ENCODE measurements at regions not wholly inside any gene's neighbourhood (a gene's known extent, or its start where the extent isn't known, plus 50 kb on each side); places are given as distances from the start of the nearest gene placed in this dataset.
"Not testable (repeated sequence)": the region's sequence is repeated elsewhere in the genome, so short reads cannot be mapped to it uniquely, and the experiment has no call there.

DNA sequence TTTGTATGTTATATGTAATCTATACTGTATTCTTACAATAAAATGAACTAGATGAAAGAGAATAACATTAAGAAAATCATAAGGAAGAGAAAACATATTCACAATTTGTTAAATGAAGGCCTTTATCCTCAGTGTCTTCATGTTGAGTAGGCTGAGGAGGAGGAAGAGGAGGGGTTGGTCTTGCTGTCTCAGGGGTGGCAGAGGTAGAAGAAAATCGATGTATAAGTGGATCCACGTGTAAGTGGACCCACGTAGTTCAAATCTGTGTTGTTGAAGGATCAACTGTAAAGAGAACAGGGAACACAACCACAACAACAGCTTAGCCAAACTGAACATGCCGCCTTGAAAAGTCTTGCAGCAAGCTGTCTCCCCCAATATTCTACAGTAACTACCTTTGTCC, 161.6 kb upstream of the NRP1 start:
- H3K36me3 ChIP-seq (replicated peaks; ENCODE audit: control insufficient read depth, insufficient read depth, low read length), result no peaks in the 10 kb centered on the region
- DNase-seq, result no peak
- no peak overlapping the region for H3K4me3 ChIP-seq (ENCODE audit: insufficient read depth, low read depth, low read length)
- H3K27me3 ChIP-seq (ENCODE audit: control insufficient read depth, insufficient read depth, low read length), result no peaks in the 10 kb centered on the region

DNA sequence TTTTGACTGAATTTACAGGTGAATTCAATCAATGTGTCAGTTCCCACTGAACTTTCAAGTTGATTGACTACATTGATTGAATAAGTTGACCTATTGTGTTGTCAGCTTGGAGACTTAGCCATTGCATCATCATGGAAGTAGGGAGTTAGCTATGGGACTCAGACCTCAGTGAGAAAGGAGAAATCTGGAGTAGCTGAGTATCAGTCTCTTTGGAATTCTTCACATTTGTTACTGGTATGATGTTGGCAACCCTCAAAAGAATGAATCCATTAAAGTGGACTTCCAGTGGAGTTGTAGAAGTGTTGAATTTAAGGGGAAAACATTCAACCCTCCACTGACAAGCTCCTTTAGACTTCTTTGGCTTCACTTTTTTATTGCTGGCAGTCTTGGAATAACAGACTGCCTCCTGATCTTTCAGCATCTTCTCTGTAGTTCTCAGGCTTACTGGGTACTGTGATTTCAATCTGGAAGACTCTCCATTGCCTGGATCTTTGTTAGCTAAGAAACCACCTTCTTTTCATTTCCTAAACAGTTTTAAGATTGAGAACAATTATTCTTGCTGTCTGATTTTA, 160.3 kb upstream of the NRP1 start:
- H3K36me3 ChIP-seq (replicated peaks; ENCODE audit: control insufficient read depth, insufficient read depth, low read length), result no peaks in the 10 kb centered on the region

DNA sequence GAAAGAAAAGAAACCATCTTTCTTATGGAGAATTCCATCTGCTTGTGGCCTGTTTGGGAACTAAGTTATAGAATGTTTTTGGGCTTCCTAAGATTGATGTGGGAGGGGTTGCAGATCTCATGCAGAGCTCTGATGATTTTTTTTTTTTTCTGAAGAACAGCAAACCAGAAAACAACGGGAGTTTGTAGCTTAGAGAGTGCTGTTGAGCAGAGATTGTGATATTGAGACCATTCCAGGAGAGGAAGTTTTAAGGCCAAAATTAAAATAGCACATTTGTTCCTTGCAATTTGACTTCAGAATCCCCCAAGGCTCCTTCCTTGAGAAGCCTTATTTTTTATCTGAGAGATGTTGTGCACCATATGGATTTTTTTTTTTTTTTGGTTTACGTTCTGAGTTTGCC, 159.5 kb upstream of the NRP1 start:
- H3K4me3 ChIP-seq (ENCODE audit: insufficient read depth, low read depth, low read length), result no peak overlapping the region
- H3K36me3 ChIP-seq (replicated peaks; ENCODE audit: control insufficient read depth, insufficient read depth, low read length), result no peaks in the 10 kb centered on the region
- no peak for DNase-seq
- H3K27me3 ChIP-seq (ENCODE audit: control insufficient read depth, insufficient read depth, low read length), result no peaks in the 10 kb centered on the region

More for the DNA sequence above, 160.3 kb upstream of the NRP1 start:
- DNase-seq, result no peak
- H3K27me3 ChIP-seq (ENCODE audit: control insufficient read depth, insufficient read depth, low read length), result no peaks in the 10 kb centered on the region
- no peak overlapping the region for H3K4me3 ChIP-seq (ENCODE audit: insufficient read depth, low read depth, low read length)

DNA sequence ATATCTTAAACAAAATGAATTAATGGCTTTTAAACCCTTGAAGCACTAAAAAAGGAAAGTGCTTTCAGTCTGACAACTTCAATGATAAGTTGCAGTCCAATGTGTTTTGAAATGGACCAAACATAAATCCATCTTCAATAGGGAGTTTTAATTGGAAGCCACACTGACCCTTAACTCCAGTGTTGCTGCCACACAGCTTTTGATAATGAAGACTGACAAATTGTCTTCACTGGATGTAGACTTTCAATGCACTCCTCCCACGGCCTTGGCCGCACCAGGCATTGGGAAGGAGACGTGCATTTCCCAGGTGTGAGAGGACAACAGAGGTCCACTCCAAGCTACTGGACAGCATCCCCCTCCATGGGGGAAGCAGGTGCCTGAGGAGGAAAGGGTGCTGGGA, 159.0 kb upstream of the NRP1 start:
- H3K4me3 ChIP-seq (ENCODE audit: insufficient read depth, low read depth, low read length), result no peak overlapping the region
- H3K36me3 ChIP-seq (replicated peaks; ENCODE audit: control insufficient read depth, insufficient read depth, low read length), result no peaks in the 10 kb centered on the region
- H3K27me3 ChIP-seq (ENCODE audit: control insufficient read depth, insufficient read depth, low read length), result no peaks in the 10 kb centered on the region
- DNase-seq, result no peak

DNA sequence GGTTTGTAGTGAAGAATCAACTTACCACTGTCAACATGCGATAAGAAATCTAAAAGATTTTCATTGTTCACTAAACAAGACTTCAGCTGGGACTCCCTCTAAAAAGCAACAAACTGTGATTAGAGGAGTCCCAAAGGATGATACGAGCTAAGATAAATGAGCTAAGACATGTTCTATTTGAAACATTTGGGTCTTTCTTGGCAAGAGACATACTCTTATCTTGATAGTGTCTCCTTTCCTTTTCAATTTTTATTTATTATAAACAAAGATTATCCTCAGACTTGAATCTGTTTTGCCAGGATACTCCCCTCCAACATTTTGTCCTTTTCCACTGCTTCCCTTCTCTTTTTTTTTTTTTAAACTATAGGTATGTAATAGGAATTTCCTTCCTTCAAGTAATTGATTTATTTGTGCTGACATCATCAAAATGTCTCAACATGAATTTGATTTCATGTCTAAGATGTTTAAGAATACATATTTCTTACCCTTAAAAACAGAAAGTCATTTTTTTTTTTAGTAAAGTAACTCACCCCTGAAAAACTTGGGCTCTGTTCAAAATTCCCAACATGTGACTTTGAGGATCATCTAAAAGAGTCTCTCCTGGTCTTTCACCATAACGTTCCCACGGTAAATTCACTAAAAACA, 158.4 kb upstream of the NRP1 start:
- H3K36me3 ChIP-seq (replicated peaks; ENCODE audit: control insufficient read depth, insufficient read depth, low read length), result no peaks in the 10 kb centered on the region
- H3K4me3 ChIP-seq (ENCODE audit: insufficient read depth, low read depth, low read length), result no peak overlapping the region
- H3K27me3 ChIP-seq (ENCODE audit: control insufficient read depth, insufficient read depth, low read length), result no peaks in the 10 kb centered on the region
- DNase-seq, result no peak

DNA sequence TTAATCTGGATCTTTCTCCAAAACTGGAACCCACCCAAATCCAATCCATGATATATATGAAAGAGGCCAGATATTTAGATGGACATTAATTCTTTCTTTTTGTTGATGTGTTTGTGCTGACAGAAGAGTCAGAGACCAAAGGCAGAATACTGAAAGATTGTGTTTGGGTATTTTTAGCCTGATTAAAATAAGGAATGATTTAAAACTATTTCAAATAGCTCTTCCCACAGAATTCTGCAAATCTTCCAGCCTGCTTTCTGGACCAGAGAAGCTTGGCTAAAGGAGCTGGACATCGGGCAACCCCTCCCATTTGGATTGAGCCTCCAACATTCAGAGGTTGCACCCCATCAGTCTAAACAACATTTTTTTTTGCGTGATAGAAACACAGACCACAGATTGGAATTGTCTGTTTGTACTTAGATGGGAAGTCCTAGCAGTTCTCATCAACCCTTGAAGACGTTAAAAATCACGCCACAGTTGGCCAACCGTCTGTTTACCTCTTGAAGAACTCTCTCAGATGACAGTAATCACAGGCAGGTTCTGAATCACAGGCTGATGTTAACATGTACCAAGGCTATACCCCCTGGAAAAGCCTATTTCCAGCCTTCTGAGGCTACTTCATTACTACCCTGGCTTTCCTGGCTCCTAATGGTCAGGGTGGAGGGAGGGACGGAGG, 155.2 kb upstream of the NRP1 start:
- no peak for DNase-seq
- Histone ChIP-seq H3K27me3 (ENCODE audit: control insufficient read depth, insufficient read depth, low read length) (no peaks in the 10 kb centered on the region), H3K36me3 (replicated peaks; ENCODE audit: control insufficient read depth, insufficient read depth, low read length) (no peaks in the 10 kb centered on the region), H3K4me3 (ENCODE audit: insufficient read depth, low read depth, low read length) (no peak overlapping the region)

DNA sequence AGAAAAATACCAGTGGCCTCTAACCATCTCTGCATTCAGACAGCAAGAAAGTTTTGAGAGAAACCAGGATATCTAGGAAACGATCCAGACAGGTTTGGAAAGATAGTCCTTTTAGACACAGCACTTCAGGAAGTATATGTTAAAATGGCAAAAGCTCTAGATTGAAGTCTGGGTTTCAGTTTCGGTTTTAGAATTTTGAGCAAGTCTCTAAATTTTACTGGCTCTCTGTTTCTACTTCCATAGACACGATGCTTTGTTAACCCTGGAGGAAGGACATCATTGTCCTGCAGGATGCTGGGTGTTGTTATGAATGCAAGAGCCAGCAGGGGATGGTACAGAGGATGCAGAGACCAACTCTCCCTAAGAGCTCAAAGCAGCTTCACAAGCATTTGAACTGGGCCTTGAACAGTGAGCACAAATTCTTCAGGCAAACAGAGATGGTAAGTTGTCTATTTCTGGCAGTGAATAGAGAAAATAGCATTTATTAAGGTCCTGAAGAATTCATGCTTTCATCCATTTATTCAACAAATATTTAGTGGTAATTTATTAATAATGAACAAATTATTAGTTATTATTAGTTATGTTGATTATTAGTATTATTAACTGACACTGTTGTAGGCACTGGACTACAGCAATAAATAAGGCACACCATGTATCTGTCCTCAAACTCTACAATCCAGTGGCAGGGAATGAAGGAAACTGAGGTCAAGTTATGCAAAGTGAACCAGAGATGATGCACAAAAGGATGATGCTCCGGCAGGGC, 152.7 kb upstream of the NRP1 start:
- H3K4me3 ChIP-seq (ENCODE audit: insufficient read depth, low read depth, low read length), result no peak overlapping the region
- no peaks in the 10 kb centered on the region for H3K27me3 ChIP-seq (ENCODE audit: control insufficient read depth, insufficient read depth, low read length)
- no peak for DNase-seq
- H3K36me3 ChIP-seq (replicated peaks; ENCODE audit: control insufficient read depth, insufficient read depth, low read length), result no peaks in the 10 kb centered on the region

DNA sequence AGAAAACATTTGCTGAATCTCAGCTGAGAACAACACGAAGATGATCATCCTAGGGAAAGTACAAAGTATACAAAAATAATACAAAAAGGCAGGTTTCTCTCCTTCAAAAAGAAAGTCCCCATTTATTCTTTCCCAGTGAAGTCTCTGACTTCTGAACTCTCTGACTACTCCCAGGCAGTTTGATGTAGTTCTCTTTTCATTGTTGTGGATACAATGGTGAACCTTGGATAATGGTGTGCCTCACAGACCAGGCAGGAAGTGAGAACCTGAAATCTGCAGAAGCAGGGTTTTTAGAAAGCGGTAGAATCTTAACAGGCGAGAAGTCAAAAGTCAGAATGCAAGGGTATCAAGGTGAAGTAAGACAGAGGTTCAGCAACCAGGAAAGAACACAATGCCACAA, 150.8 kb upstream of the NRP1 start:
- no peak for DNase-seq
- no peaks in the 10 kb centered on the region for H3K36me3 ChIP-seq (replicated peaks; ENCODE audit: control insufficient read depth, insufficient read depth, low read length)
- H3K27me3 ChIP-seq (ENCODE audit: control insufficient read depth, insufficient read depth, low read length), result no peaks in the 10 kb centered on the region
- no peak overlapping the region for H3K4me3 ChIP-seq (ENCODE audit: insufficient read depth, low read depth, low read length)

DNA sequence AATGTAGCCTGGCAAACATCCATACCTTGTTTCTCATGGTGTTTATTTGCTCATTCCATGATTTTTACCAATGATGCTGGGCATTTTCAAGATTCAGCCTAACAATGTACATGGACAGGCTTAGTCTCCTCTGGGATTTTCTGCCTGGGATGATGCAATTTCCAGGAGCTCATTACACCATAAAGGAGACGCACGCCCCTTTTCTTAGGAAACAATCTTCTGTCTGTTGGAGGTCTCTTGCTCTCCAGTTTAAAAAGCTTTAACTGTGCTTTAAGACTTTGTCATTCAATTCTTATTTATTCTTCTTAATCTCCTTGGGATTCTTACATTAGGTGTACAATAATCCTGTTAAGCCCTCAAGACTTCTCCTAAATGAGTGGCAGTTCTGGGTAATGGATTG, 150.3 kb upstream of the NRP1 start:
- no peak overlapping the region for H3K4me3 ChIP-seq (ENCODE audit: insufficient read depth, low read depth, low read length)
- no peaks in the 10 kb centered on the region for H3K27me3 ChIP-seq (ENCODE audit: control insufficient read depth, insufficient read depth, low read length)
- no peaks in the 10 kb centered on the region for H3K36me3 ChIP-seq (replicated peaks; ENCODE audit: control insufficient read depth, insufficient read depth, low read length)
- peak; percentile 38 for DNase-seq

DNA sequence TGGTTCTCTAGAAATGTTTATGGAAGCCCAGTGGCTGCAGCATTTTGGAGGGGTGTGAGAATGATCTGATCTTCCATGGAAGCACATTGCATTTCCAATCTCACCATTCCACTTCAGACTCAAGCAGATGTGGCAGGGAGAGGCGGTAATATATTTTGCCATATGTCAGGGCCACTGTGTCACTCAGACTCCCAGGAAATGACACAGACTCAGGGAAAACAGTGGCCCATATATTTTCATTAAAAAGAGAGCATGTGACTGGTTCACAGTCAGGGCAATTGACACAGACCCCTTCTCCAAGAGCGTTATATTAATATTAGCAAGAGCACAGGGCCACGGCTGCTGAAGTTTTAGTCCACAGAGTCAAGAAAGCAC, 149.3 kb upstream of the NRP1 start:
- Histone ChIP-seq H3K4me3 (ENCODE audit: insufficient read depth, low read depth, low read length) (no peak overlapping the region), H3K36me3 (replicated peaks; ENCODE audit: control insufficient read depth, insufficient read depth, low read length) (no peaks in the 10 kb centered on the region), H3K27me3 (ENCODE audit: control insufficient read depth, insufficient read depth, low read length) (no peaks in the 10 kb centered on the region)
- no peak for DNase-seq

DNA sequence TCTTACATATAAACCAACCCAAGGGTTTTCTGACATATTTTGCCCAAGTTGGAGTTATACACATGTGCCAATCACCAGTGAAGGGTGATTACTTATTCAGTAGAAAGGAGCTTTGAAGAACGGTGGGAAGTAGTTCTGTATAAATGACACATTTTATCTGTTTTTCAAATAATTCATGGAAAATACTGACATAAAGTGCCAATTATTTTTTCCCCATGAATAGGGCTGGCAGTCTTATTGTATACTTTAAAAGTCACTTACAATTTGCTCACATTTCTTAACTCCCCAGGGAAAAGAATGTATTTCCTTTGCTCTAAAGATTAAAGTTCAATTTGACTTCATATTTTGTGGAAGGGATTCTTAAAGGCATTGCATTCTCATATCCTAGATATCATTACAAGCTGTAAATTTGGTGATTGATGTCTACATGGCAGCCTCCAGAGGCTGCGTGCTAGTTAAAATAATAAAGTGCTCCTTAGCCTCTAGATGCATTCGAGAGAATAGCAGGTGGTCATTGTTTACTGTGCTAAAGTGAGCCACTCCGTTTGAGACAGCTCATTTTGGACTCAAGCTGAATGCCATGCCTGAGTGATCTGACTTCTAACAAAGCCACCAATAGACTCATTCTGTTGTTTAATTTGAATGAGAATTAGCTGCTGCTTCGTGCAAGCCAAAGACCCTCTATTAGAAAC, 148.8 kb upstream of the NRP1 start:
- no peaks in the 10 kb centered on the region for H3K36me3 ChIP-seq (replicated peaks; ENCODE audit: control insufficient read depth, insufficient read depth, low read length)
- H3K27me3 ChIP-seq (ENCODE audit: control insufficient read depth, insufficient read depth, low read length), result no peaks in the 10 kb centered on the region
- no peak overlapping the region for H3K4me3 ChIP-seq (ENCODE audit: insufficient read depth, low read depth, low read length)
- DNase-seq, result peak; percentile 33

DNA sequence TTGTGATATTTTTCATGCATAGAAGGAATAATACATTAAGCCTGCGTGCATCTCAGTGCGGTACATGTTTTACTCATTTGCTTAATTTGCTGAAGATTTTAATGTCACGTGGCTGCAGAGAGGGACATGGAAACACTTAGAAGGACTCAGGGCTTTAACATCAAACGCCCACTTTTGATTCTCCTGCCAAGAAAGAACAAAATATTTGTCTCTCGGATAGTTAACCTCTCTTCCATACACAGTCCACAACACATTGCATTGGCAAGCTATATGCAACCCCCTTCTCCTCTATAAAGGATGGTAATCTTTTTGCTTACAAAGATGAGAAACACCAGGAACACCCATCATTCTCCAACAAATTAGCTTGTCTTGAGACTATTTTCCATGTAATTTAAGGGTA, 148.0 kb upstream of the NRP1 start:
- H3K27me3 ChIP-seq (ENCODE audit: control insufficient read depth, insufficient read depth, low read length), result no peaks in the 10 kb centered on the region
- no peaks in the 10 kb centered on the region for H3K36me3 ChIP-seq (replicated peaks; ENCODE audit: control insufficient read depth, insufficient read depth, low read length)
- no peak overlapping the region for H3K4me3 ChIP-seq (ENCODE audit: insufficient read depth, low read depth, low read length)
- no peak for DNase-seq

DNA sequence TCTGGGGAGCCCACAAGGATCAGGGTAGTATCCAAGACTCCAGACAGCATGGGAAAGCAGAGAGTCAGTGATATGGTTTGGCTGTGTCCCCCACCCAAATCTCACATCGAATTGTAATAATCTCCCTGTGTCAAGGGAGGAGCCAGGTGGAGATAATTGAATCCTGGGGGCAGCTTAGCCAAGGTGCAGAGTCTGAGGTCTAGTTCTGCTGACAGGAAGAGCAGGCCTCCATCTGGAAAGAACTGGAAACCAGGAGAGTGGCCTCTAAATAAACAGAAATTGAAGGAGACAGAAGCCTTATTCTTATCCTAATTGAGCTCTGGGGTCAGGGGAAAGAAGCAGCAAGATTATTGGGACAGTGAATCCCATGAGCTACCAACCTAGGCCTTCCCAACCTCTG, 146.7 kb upstream of the NRP1 start:
- no peak for DNase-seq
- H3K27me3 ChIP-seq (ENCODE audit: control insufficient read depth, insufficient read depth, low read length), result no peaks in the 10 kb centered on the region
- H3K36me3 ChIP-seq (replicated peaks; ENCODE audit: control insufficient read depth, insufficient read depth, low read length), result no peaks in the 10 kb centered on the region
- no peak overlapping the region for H3K4me3 ChIP-seq (ENCODE audit: insufficient read depth, low read depth, low read length)

DNA sequence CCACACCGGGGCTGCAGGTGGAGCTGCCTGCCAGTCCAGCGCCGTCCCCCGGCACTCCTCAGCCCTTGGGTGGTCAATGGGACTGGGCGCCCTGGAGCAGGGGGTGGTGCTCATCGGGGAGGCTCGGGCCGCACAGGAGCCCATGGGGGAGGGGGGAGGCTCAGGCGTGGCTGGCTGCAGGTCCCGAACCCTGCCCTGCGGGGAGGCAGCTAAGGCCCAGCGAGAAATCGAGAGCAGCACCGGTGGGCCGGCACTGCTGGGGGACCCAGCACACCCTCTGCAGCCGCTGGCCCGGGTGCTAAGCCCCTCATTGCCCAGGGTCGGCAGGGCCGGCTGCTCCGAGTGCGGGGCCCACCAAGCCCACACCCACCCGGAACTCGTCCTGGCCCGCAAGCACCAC, 145.9 kb upstream of the NRP1 start:
- H3K27me3 ChIP-seq (ENCODE audit: control insufficient read depth, insufficient read depth, low read length); DNase-seq; H3K36me3 ChIP-seq (replicated peaks; ENCODE audit: control insufficient read depth, insufficient read depth, low read length); H3K4me3 ChIP-seq (ENCODE audit: insufficient read depth, low read depth, low read length): not testable (repeated sequence)

All from H7 (cell line).